Astrocyte of the spinal cord (primary cell): ENCODE measurements at regions not wholly inside any gene's neighbourhood (a gene's known extent, or its start where the extent isn't known, plus 50 kb on each side); places are given as distances from the start of the nearest gene placed in this dataset.

Source experiments
- DNase-seq: peaks from one replicate; pipeline ENCODE4 v3.0.0; 2011; ENCODE audit warnings: low read depth, low spot score
- H3K4me3 ChIP-seq: 2 replicates; pipeline ENCODE4 v1.5.1; 2011; ENCODE audit warnings: low read depth, mild to moderate bottlenecking, low read length, moderate library complexity
- CTCF ChIP-seq: IDR thresholded peaks from 2 replicates; pipeline ENCODE4 v1.5.1; 2012; ENCODE audit warnings: low read depth, mild to moderate bottlenecking, low read length, inconsistent platforms
- in situ Hi-C: cut with HindIII; loops from 2 replicates; pipeline ENCODE4 v1.10.0; 2017; ENCODE audit warnings: low sequenced_read_pairs

GRCh38 chr4:81903212-81903611 is 431.5 kb upstream of the RASGEF1B start:
- H3K4me3 ChIP-seq, result no peak overlapping the region
- no peak for TF ChIP-seq CTCF
- in situ Hi-C loops, result no loop called here
- DNase-seq, result no peak

GRCh38 chr4:81898862-81899504 is 427.3 kb upstream of the RASGEF1B start:
- no peak for DNase-seq
- TF ChIP-seq CTCF, result no peak
- in situ Hi-C loops, result no loop called here

GRCh38 chr4:81896936-81897335 is 425.2 kb upstream of the RASGEF1B start:
- in situ Hi-C loops, result no loop called here
- no peak for TF ChIP-seq CTCF
- no peak for DNase-seq
- H3K4me3 ChIP-seq, result no peak overlapping the region

More at GRCh38 chr4:81898862-81899504, 427.3 kb upstream of the RASGEF1B start:
- H3K4me3 ChIP-seq, result no peak overlapping the region

- in situ Hi-C loops, result no loop called here
- DNase-seq, result no peak
- H3K4me3 ChIP-seq, result no peak overlapping the region
- no peak for TF ChIP-seq CTCF
These were observed 419.6 kb upstream of the RASGEF1B start for GRCh38 chr4:81891005-81891996.

GRCh38 chr4:81884986-81885385 is 413.3 kb upstream of the RASGEF1B start:
- no peak for DNase-seq
- H3K4me3 ChIP-seq, result no peak overlapping the region
- in situ Hi-C loops, result no loop called here
- TF ChIP-seq CTCF, result no peak

- no peak for TF ChIP-seq CTCF
- H3K4me3 ChIP-seq, result no peak overlapping the region
- no peak for DNase-seq
- in situ Hi-C loops, result no loop called here
These were observed 412.1 kb upstream of the RASGEF1B start for GRCh38 chr4:81883530-81884450.
